ENCODE measurements at regions not wholly inside any gene's neighbourhood (a gene's known extent, or its start where the extent isn't known, plus 50 kb on each side); places are given as distances from the start of the nearest gene placed in this dataset.
"Not testable (repeated sequence)": the region's sequence is repeated elsewhere in the genome, so short reads cannot be mapped to it uniquely, and the experiment has no call there.

GRCh38 chr2:149763358-149763757, 175.8 kb upstream of the MMADHC start:
- BruUV-seq (replicated peaks) = no TSS peak
- Mint-ChIP-seq H3K36me3 (ENCODE audit: insufficient read depth, unreplicated experiment) (no peaks in the 10 kb centered on the region), H3K4me1 (ENCODE audit: low read depth, unreplicated experiment) (peaks cover 13% of the 10 kb centered on the region), H3K27me3 (ENCODE audit: unreplicated experiment) (no peaks in the 10 kb centered on the region), H3K9me3 (ENCODE audit: low read depth, unreplicated experiment) (no peaks in the 10 kb centered on the region), H3K4me3 (ENCODE audit: low read depth, unreplicated experiment) (no peak overlapping the region), H3K27ac (ENCODE audit: unreplicated experiment) (no peak overlapping the region)
- DNase-seq = no peak
- TF ChIP-seq, protein P1, sequence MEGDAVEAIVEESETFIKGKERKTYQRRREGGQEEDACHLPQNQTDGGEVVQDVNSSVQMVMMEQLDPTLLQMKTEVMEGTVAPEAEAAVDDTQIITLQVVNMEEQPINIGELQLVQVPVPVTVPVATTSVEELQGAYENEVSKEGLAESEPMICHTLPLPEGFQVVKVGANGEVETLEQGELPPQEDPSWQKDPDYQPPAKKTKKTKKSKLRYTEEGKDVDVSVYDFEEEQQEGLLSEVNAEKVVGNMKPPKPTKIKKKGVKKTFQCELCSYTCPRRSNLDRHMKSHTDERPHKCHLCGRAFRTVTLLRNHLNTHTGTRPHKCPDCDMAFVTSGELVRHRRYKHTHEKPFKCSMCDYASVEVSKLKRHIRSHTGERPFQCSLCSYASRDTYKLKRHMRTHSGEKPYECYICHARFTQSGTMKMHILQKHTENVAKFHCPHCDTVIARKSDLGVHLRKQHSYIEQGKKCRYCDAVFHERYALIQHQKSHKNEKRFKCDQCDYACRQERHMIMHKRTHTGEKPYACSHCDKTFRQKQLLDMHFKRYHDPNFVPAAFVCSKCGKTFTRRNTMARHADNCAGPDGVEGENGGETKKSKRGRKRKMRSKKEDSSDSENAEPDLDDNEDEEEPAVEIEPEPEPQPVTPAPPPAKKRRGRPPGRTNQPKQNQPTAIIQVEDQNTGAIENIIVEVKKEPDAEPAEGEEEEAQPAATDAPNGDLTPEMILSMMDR (IDR thresholded peaks at IDR 0.05; ENCODE audit: unreplicated experiment) = no peak
- intact Hi-C loops (cut with micrococcal nuclease; ENCODE audit: unreplicated experiment) = no loop called here
- CTCF ChIA-PET = no interaction called here

- Mint-ChIP-seq H3K27me3 (ENCODE audit: unreplicated experiment) (no peaks in the 10 kb centered on the region), H3K4me3 (ENCODE audit: low read depth, unreplicated experiment) (no peak overlapping the region), H3K36me3 (ENCODE audit: insufficient read depth, unreplicated experiment) (no peaks in the 10 kb centered on the region), H3K9me3 (ENCODE audit: low read depth, unreplicated experiment) (no peaks in the 10 kb centered on the region), H3K27ac (ENCODE audit: unreplicated experiment) (no peak overlapping the region), H3K4me1 (ENCODE audit: low read depth, unreplicated experiment) (no peaks in the 10 kb centered on the region)
- TF ChIP-seq, protein P1 (IDR thresholded peaks at IDR 0.05; ENCODE audit: unreplicated experiment) = no peak
- intact Hi-C loops (cut with micrococcal nuclease; ENCODE audit: unreplicated experiment) = no loop called here
- BruUV-seq (replicated peaks) = no TSS peak
- CTCF ChIA-PET = interaction anchor here (0.7 kb wide), 1 partner anchor 548 kb away, joined by 6 read pairs; no protein-coding TSS in a partner anchor
- DNase-seq = no peak
Measured at GRCh38 chr2:149761611-149762010, 174.0 kb upstream of the MMADHC start.

GRCh38 chr2:149759382-149759781, 171.8 kb upstream of the MMADHC start:
- not testable (repeated sequence) for H3K4me3 Mint-ChIP-seq (ENCODE audit: low read depth, unreplicated experiment)
- CTCF ChIA-PET = interaction anchor here (0.7 kb wide), 1 partner anchor 19 kb away, joined by 3 read pairs; no protein-coding TSS in a partner anchor

DNA sequence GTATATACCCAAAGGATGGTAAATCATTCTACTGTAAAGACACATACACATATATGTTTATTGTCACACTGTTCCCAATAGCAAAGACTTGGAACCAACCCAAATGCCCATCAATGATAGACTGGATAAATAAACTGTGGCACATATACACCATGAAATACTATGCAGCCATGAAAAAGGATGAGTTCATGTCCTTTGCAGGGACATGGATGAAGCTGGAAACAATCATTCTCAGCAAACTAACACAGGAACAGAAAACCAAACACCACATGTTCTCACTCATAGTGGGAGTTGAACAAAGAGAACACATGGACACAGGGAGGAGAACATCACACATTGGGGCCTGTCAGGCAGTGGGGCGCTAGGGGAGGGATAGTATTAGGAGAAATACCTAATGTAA, 167.1 kb upstream of the MMADHC start:
- H3K9me3 Mint-ChIP-seq (ENCODE audit: low read depth, unreplicated experiment); intact Hi-C loops (cut with micrococcal nuclease; ENCODE audit: unreplicated experiment); H3K27me3 Mint-ChIP-seq (ENCODE audit: unreplicated experiment); DNase-seq; BruUV-seq (replicated peaks); H3K4me1 Mint-ChIP-seq (ENCODE audit: low read depth, unreplicated experiment); H3K27ac Mint-ChIP-seq (ENCODE audit: unreplicated experiment); H3K4me3 Mint-ChIP-seq (ENCODE audit: low read depth, unreplicated experiment); H3K36me3 Mint-ChIP-seq (ENCODE audit: insufficient read depth, unreplicated experiment): not testable (repeated sequence)
- CTCF ChIA-PET = interaction anchor here (0.7 kb wide), 1 partner anchor 64 kb away, joined by 8 read pairs; no protein-coding TSS in a partner anchor

More at GRCh38 chr2:149759382-149759781, 171.8 kb upstream of the MMADHC start:
- BruUV-seq (replicated peaks); H3K9me3 Mint-ChIP-seq (ENCODE audit: low read depth, unreplicated experiment); DNase-seq; H3K27me3 Mint-ChIP-seq (ENCODE audit: unreplicated experiment); H3K36me3 Mint-ChIP-seq (ENCODE audit: insufficient read depth, unreplicated experiment); H3K4me1 Mint-ChIP-seq (ENCODE audit: low read depth, unreplicated experiment); intact Hi-C loops (cut with micrococcal nuclease; ENCODE audit: unreplicated experiment); H3K27ac Mint-ChIP-seq (ENCODE audit: unreplicated experiment): not testable (repeated sequence)

GRCh38 chr2:149747456-149747855, 159.9 kb upstream of the MMADHC start:
- TF ChIP-seq, protein P1 (IDR thresholded peaks at IDR 0.05; ENCODE audit: unreplicated experiment) = no peak
- CTCF ChIA-PET = no interaction called here
- Mint-ChIP-seq H3K36me3 (ENCODE audit: insufficient read depth, unreplicated experiment) (no peaks in the 10 kb centered on the region), H3K4me1 (ENCODE audit: low read depth, unreplicated experiment) (peaks cover 11% of the 10 kb centered on the region), H3K9me3 (ENCODE audit: low read depth, unreplicated experiment) (no peaks in the 10 kb centered on the region), H3K27ac (ENCODE audit: unreplicated experiment) (no peak overlapping the region), H3K27me3 (ENCODE audit: unreplicated experiment) (no peaks in the 10 kb centered on the region), H3K4me3 (ENCODE audit: low read depth, unreplicated experiment) (no peak overlapping the region)
- intact Hi-C loops (cut with micrococcal nuclease; ENCODE audit: unreplicated experiment) = no loop called here
- BruUV-seq (replicated peaks) = no TSS peak
- no peak for DNase-seq

Measured in Calu3 (cell line).